Muscle layer of duodenum (tissue), 2 donors: ENCODE measurements at regions not wholly inside any gene's neighbourhood (a gene's known extent, or its start where the extent isn't known, plus 50 kb on each side); places are given as distances from the start of the nearest gene placed in this dataset.

Experiments
- H3K27ac ChIP-seq: one replicate; pipeline ENCODE4 v1.7.0; 2013; ENCODE audit warnings: mild to moderate bottlenecking, low read length
- H3K27me3 ChIP-seq: one replicate; pipeline ENCODE4 v1.7.0; 2013; ENCODE audit warnings: low read depth, mild to moderate bottlenecking, control low read depth, low read length
- H3K36me3 ChIP-seq, 2 donors: one replicate each; pipeline ENCODE4 v1.7.0; 2013; ENCODE audit warnings: low read length in 2 of 2, control low read depth in 1 of 2, mild to moderate bottlenecking in 1 of 2; ENCODE audit not compliant: insufficient read depth in 2 of 2, control insufficient read depth in 1 of 2
- H3K4me1 ChIP-seq, 2 donors: one replicate each; pipeline ENCODE4 v1.7.0; 2013; ENCODE audit warnings: low read length in 2 of 2, mild to moderate bottlenecking in 2 of 2, control low read depth in 1 of 2, moderate library complexity in 1 of 2; ENCODE audit not compliant: insufficient read depth in 2 of 2, control insufficient read depth in 1 of 2
- H3K4me3 ChIP-seq, 2 donors: one replicate each; pipeline ENCODE4 v1.7.0; 2013; ENCODE audit warnings: low read length in 2 of 2, low read depth in 1 of 2, mild to moderate bottlenecking in 1 of 2
- H3K9me3 ChIP-seq, 2 donors: one replicate each; pipeline ENCODE4 v1.7.0; 2013; ENCODE audit warnings: low read length in 2 of 2, control low read depth in 1 of 2, mild to moderate bottlenecking in 1 of 2; ENCODE audit not compliant: control insufficient read depth in 1 of 2
- donor health status: healthy.

GRCh38 chr11:70769521-70769920 is 371.2 kb downstream of the CTTN start:
- Histone ChIP-seq H3K9me3 (no peaks in the 10 kb centered on the region), H3K27ac (no peak overlapping the region), H3K4me3 (no peak overlapping the region), H3K27me3 (no peaks in the 10 kb centered on the region), H3K4me1 (no peaks in the 10 kb centered on the region), H3K36me3 (no peaks in the 10 kb centered on the region)

- Histone ChIP-seq H3K4me3 (no peak overlapping the region), H3K27me3 (no peaks in the 10 kb centered on the region), H3K9me3 (no peaks in the 10 kb centered on the region), H3K36me3 (no peaks in the 10 kb centered on the region), H3K27ac (no peak overlapping the region), H3K4me1 (no peaks in the 10 kb centered on the region)
Observed at GRCh38 chr11:70771099-70771885, 373.0 kb downstream of the CTTN start.

GRCh38 chr11:70772950-70773349 is 374.6 kb downstream of the CTTN start:
- Histone ChIP-seq H3K4me1 (no peaks in the 10 kb centered on the region), H3K4me3 (no peak overlapping the region), H3K9me3 (no peaks in the 10 kb centered on the region), H3K27ac (no peak overlapping the region), H3K27me3 (no peaks in the 10 kb centered on the region), H3K36me3 (no peaks in the 10 kb centered on the region)

- Histone ChIP-seq H3K9me3 (no peaks in the 10 kb centered on the region), H3K36me3 (no peaks in the 10 kb centered on the region), H3K4me1 (no peaks in the 10 kb centered on the region), H3K27me3 (no peaks in the 10 kb centered on the region), H3K4me3 (no peak overlapping the region), H3K27ac (no peak overlapping the region)
Observed at GRCh38 chr11:70775386-70776075, 377.2 kb downstream of the CTTN start.

- H3K27me3 ChIP-seq, result no peaks in the 10 kb centered on the region
- H3K4me3 ChIP-seq, result no peak overlapping the region
- H3K4me1 ChIP-seq, result no peaks in the 10 kb centered on the region
- no peak overlapping the region for H3K27ac ChIP-seq
- H3K9me3 ChIP-seq, result no peaks in the 10 kb centered on the region
- H3K36me3 ChIP-seq, result no peaks in the 10 kb centered on the region
Observed at GRCh38 chr11:70776914-70777532, 378.7 kb downstream of the CTTN start.

- Histone ChIP-seq H3K27ac (no peak overlapping the region), H3K4me3 (no peak overlapping the region), H3K9me3 (no peaks in the 10 kb centered on the region)
Observed at GRCh38 chr11:70778883-70779282, 380.6 kb downstream of the CTTN start.

GRCh38 chr11:70779433-70780245 is 381.3 kb downstream of the CTTN start:
- Histone ChIP-seq H3K27ac (no peak overlapping the region), H3K9me3 (no peaks in the 10 kb centered on the region), H3K27me3 (no peaks in the 10 kb centered on the region), H3K4me1 (no peaks in the 10 kb centered on the region), H3K36me3 (no peaks in the 10 kb centered on the region), H3K4me3 (no peak overlapping the region)

More at GRCh38 chr11:70778883-70779282, 380.6 kb downstream of the CTTN start:
- Histone ChIP-seq H3K27me3 (no peaks in the 10 kb centered on the region), H3K4me1 (no peaks in the 10 kb centered on the region), H3K36me3 (no peaks in the 10 kb centered on the region)

- no peaks in the 10 kb centered on the region for H3K4me1 ChIP-seq
- no peaks in the 10 kb centered on the region for H3K27me3 ChIP-seq
- no peaks in the 10 kb centered on the region for H3K9me3 ChIP-seq
- no peak overlapping the region for H3K4me3 ChIP-seq
- no peaks in the 10 kb centered on the region for H3K36me3 ChIP-seq
- no peak overlapping the region for H3K27ac ChIP-seq
Observed at GRCh38 chr11:70780246-70780535, 381.9 kb downstream of the CTTN start.

- Histone ChIP-seq H3K4me1 (no peaks in the 10 kb centered on the region), H3K27ac (no peak overlapping the region), H3K36me3 (no peaks in the 10 kb centered on the region), H3K4me3 (no peak overlapping the region), H3K9me3 (no peaks in the 10 kb centered on the region), H3K27me3 (no peaks in the 10 kb centered on the region)
Observed at GRCh38 chr11:70782401-70782913, 384.1 kb downstream of the CTTN start.

GRCh38 chr11:70783356-70783755 is 385.0 kb downstream of the CTTN start:
- Histone ChIP-seq H3K36me3 (no peaks in the 10 kb centered on the region), H3K4me3 (no peak overlapping the region), H3K9me3 (no peaks in the 10 kb centered on the region), H3K27ac (no peak overlapping the region), H3K27me3 (no peaks in the 10 kb centered on the region), H3K4me1 (no peaks in the 10 kb centered on the region)

GRCh38 chr11:70783821-70784220 is 385.5 kb downstream of the CTTN start:
- Histone ChIP-seq H3K9me3 (no peaks in the 10 kb centered on the region), H3K4me1 (no peaks in the 10 kb centered on the region), H3K27me3 (no peaks in the 10 kb centered on the region), H3K4me3 (no peak overlapping the region), H3K27ac (no peak overlapping the region), H3K36me3 (no peaks in the 10 kb centered on the region)
